Ovary (tissue), 3 donors: ENCODE measurements at regions not wholly inside any gene's neighbourhood (a gene's known extent, or its start where the extent isn't known, plus 50 kb on each side); places are given as distances from the start of the nearest gene placed in this dataset.

Experiments used
- POLR2A ChIP-seq: fragments of 450-650 bp; IDR thresholded peaks from one replicate; pipeline ENCODE4 v1.6.1; 2017; ENCODE audit warnings: antibody characterized with exemption, mild to moderate bottlenecking, moderate library complexity
- TF ChIP-seq, protein P1 (sequence below), 3 donors: fragments of 450-650 bp in 2 of 3; fragments of 200-600 bp in 1 of 3; IDR thresholded peaks; one replicate each; pipeline versions ENCODE4 v1.5.1 to v1.8.0; 2016 to 2022; ENCODE audit warnings: antibody characterized with exemption in 3 of 3, mild to moderate bottlenecking in 1 of 3
- donor health status: DM: no; HTN: no; CAD: no.

DNA sequence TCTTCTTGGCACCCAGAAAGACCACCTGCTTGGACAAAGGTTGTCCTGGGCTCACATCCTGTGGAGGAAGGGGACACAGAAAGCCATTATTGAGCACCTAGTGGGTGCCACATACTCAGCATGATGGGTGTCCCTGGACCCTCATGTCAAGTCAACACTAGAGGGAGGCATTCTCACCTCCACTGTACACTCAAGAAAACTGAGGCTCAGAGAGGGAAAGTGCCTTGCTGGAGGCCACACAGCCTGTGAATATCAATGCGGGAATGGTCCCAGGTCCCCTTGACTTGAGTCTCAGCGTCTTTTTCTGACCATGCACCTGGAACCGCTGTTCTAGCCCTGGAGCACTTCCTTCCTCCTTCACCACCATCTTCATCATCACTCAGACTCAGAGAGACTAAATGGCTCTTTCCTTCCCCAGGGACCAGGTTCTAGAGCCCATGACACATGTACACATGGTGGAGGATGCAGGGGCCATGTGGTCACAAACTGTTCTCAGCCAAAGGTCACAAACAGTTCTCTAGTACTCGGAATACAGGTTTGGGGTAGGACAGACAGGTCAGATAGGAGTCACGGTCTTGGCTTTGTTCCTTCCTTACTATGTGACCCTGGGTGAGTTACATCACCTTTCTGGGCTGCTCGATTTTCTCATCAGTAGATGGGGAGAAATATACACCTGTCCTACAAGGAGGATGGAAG lies 89.2 kb upstream of the WNT4 start:
- TF ChIP-seq, protein P1, sequence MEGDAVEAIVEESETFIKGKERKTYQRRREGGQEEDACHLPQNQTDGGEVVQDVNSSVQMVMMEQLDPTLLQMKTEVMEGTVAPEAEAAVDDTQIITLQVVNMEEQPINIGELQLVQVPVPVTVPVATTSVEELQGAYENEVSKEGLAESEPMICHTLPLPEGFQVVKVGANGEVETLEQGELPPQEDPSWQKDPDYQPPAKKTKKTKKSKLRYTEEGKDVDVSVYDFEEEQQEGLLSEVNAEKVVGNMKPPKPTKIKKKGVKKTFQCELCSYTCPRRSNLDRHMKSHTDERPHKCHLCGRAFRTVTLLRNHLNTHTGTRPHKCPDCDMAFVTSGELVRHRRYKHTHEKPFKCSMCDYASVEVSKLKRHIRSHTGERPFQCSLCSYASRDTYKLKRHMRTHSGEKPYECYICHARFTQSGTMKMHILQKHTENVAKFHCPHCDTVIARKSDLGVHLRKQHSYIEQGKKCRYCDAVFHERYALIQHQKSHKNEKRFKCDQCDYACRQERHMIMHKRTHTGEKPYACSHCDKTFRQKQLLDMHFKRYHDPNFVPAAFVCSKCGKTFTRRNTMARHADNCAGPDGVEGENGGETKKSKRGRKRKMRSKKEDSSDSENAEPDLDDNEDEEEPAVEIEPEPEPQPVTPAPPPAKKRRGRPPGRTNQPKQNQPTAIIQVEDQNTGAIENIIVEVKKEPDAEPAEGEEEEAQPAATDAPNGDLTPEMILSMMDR (IDR thresholded peaks at IDR 0.05): no peak
- no peak for TF ChIP-seq POLR2A
